GM10266 (cell line): ENCODE measurements at regions not wholly inside any gene's neighbourhood (a gene's known extent, or its start where the extent isn't known, plus 50 kb on each side); places are given as distances from the start of the nearest gene placed in this dataset.
"Not testable (repeated sequence)": the region's sequence is repeated elsewhere in the genome, so short reads cannot be mapped to it uniquely, and the experiment has no call there.

Experiments used
- DNase-seq: peaks from one replicate; pipeline ENCODE4 v3.0.0; 2012; ENCODE audit errors: extremely low spot score
- CTCF ChIP-seq: IDR thresholded peaks from 2 replicates; pipeline ENCODE4 v1.5.1; 2012; ENCODE audit warnings: mild to moderate bottlenecking, low read depth; ENCODE audit not compliant: control insufficient read depth, insufficient read depth; ENCODE audit errors: missing control alignments

- DNase-seq: no peak
Observed at GRCh38 chr22:46047841-46048595, 71.1 kb upstream of the WNT7B start.

GRCh38 chr22:46048661-46049060 is 71.7 kb upstream of the WNT7B start:
- DNase-seq: not testable (repeated sequence)

More at GRCh38 chr22:46047841-46048595, 71.1 kb upstream of the WNT7B start:
- no peak for TF ChIP-seq CTCF

- no peak for TF ChIP-seq CTCF
- no peak for DNase-seq
Observed at GRCh38 chr22:46049726-46050450, 72.9 kb upstream of the WNT7B start.

DNA sequence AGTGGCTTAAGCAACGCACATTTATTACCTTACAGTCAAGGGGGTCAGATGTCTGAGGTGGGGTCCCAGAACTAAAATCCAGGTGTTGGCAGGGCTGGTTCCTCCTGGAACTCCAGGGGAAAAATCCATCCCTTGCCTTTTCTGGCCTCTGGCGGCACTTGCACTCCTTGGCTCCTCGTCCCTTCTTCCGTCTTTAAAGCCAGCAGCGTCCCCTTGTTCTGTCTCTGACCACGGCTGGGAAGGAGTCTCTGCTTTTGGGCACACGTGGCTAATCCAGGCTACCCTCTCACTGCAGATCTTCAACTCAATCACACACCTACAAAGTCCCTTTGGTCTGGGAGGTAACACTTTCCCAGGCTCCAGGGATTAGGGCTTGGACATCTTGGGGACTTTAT is 73.5 kb upstream of the WNT7B start:
- no peak for TF ChIP-seq CTCF
- DNase-seq: no peak

GRCh38 chr22:46050916-46051614 is 74.1 kb upstream of the WNT7B start:
- no peak for TF ChIP-seq CTCF
- no peak for DNase-seq

DNA sequence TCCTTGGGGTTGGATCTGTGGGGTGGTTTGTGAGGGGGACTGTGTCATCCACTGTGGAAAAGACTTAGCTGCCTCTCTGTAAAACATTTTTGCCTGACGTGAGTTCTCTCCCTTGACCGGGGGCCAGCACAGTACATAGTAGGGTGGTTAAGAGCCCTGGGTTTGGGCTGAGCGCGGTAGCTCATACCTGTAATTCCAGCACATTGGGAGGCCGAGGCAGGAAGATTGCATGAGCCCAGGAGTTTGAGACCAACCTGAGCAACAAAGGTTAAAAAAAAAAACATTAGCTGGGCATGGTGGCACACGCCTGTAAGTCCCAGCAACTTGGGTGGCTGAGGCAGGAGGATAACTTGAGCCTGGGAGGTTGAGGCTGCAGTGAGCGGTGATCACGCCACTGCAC is 74.7 kb upstream of the WNT7B start:
- TF ChIP-seq CTCF: no peak
- no peak for DNase-seq

DNA sequence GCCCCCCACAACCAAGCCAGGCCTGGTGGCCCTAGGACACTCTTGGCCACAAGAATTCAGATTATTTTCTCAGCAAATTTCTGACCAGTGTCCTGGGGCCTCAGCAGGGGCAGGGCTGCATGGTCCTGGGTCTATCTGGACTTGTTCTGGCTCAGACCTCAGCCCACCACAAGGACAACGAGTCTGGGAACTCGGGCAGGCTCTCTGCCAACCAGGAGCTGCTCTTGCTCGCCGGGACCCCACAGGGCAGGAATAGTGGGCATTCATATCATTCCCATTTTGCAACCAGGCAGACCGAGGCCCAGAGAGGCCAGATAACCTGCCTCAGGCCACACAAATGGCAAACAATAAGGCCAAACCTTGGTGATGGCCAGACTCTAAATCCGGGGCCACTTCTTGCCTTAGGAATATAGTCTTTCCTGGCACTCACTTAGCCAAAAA is 75.4 kb upstream of the WNT7B start:
- no peak for DNase-seq
- no peak for TF ChIP-seq CTCF
